Neural progenitor cell (in vitro differentiated cells): ENCODE measurements at regions not wholly inside any gene's neighbourhood (a gene's known extent, or its start where the extent isn't known, plus 50 kb on each side); places are given as distances from the start of the nearest gene placed in this dataset.

Experiments
- EZH2 ChIP-seq: fragments of 200-600 bp; sonication (generic); IDR thresholded peaks from 2 replicates; pipeline ENCODE4 v1.6.1; 2017; ENCODE audit warnings: antibody characterized with exemption, mild to moderate bottlenecking, moderate library complexity
- EZH2phosphoT487 ChIP-seq: fragments of 200-600 bp; sonication (generic); IDR thresholded peaks from 2 replicates; pipeline ENCODE4 v1.6.1; 2017; ENCODE audit warnings: antibody characterized with exemption
- TF ChIP-seq, protein P1 (sequence below): fragments of 200-600 bp; sonication (generic); IDR thresholded peaks from 2 replicates; pipeline ENCODE4 v1.5.1; 2017; ENCODE audit warnings: antibody characterized with exemption, mild to moderate bottlenecking

DNA sequence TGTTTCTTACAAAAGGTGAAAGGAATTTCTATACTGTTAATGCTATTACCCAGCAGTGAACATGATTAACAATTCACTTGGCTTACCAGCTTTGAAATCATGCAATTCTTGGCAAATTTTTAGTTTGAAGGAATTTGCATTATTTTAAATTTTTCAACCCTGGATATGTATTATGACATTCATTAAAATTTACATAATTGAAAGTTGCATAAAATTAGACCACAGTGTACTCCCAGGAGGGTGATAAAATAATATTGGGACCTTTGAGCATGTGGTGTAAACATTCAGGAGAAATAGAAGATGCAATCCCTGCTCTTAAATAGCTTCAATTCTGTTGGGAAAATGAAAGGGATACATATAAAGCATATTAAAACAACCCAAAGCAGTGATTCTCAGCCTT is 412.2 kb upstream of the SGCD start:
- TF ChIP-seq, protein P1, sequence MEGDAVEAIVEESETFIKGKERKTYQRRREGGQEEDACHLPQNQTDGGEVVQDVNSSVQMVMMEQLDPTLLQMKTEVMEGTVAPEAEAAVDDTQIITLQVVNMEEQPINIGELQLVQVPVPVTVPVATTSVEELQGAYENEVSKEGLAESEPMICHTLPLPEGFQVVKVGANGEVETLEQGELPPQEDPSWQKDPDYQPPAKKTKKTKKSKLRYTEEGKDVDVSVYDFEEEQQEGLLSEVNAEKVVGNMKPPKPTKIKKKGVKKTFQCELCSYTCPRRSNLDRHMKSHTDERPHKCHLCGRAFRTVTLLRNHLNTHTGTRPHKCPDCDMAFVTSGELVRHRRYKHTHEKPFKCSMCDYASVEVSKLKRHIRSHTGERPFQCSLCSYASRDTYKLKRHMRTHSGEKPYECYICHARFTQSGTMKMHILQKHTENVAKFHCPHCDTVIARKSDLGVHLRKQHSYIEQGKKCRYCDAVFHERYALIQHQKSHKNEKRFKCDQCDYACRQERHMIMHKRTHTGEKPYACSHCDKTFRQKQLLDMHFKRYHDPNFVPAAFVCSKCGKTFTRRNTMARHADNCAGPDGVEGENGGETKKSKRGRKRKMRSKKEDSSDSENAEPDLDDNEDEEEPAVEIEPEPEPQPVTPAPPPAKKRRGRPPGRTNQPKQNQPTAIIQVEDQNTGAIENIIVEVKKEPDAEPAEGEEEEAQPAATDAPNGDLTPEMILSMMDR, result no peak
- TF ChIP-seq EZH2, result no peak
- TF ChIP-seq EZH2phosphoT487, result no peak
